Activated CD8-positive, alpha-beta T cell treated with anti-CD3 and anti-CD28 coated beads for 36 hours (primary cell): ENCODE measurements at regions not wholly inside any gene's neighbourhood (a gene's known extent, or its start where the extent isn't known, plus 50 kb on each side); places are given as distances from the start of the nearest gene placed in this dataset.

ENCODE experiments used
- ATAC-seq: fragments of 200-7000 bp; cut with Tn5 transposase; one replicate; pipeline ENCODE4 v1.10.0; 2021; ENCODE audit warnings: mild to moderate bottlenecking, moderate library complexity
- CTCF ChIA-PET: fragments of 350-600 bp; sonication (Branson Sonifier 250); formaldehyde crosslinking; loops from one replicate; lab custom pipeline; 2021; ENCODE audit warnings: antibody characterized with exemption; lab: Charles Lee
- POLR2A ChIA-PET: fragments of 350-600 bp; sonication (Branson Sonifier 250); formaldehyde crosslinking; loops from one replicate; lab custom pipeline; 2021; ENCODE audit warnings: antibody characterized with exemption; lab: Charles Lee
- DNase-seq: peaks from one replicate; pipeline ENCODE4 v3.0.0-alpha.2; 2020
- H3K27ac Mint-ChIP-seq: one replicate; pipeline ENCODE4 v1.8.0; 2021; ENCODE audit warnings: mild to moderate bottlenecking, mixed read lengths
- H3K27me3 Mint-ChIP-seq: one replicate; pipeline ENCODE4 v1.8.0; 2021; ENCODE audit warnings: mixed read lengths
- H3K36me3 Mint-ChIP-seq: one replicate; pipeline ENCODE4 v1.8.0; 2021; ENCODE audit warnings: low read depth, mixed read lengths
- H3K4me1 Mint-ChIP-seq: one replicate; pipeline ENCODE4 v1.8.0; 2021; ENCODE audit warnings: low read depth, mixed read lengths
- H3K4me3 Mint-ChIP-seq: one replicate; pipeline ENCODE4 v1.8.0; 2021; ENCODE audit warnings: mild to moderate bottlenecking, moderate library complexity, mixed read lengths
- H3K9me3 Mint-ChIP-seq: one replicate; pipeline ENCODE4 v1.8.0; 2021; ENCODE audit warnings: mixed read lengths
- CTCF ChIP-seq: fragments of 200-600 bp; IDR thresholded peaks from one replicate; pipeline ENCODE4 v1.8.0; 2022; ENCODE audit warnings: antibody characterized with exemption, mild to moderate bottlenecking
- intact Hi-C: fragments of 100-400 bp; cut with micrococcal nuclease; formaldehyde crosslinking; loops from one replicate; pipeline ENCODE4 v1.10.0; 2022

GRCh38 chr17:15086776-15087295 lies 178.3 kb downstream of the PMP22 start:
- Mint-ChIP-seq H3K9me3 (no peaks in the 10 kb centered on the region), H3K4me3 (no peak overlapping the region), H3K4me1 (no peaks in the 10 kb centered on the region), H3K27me3 (peaks cover 8% of the 10 kb centered on the region), H3K27ac (no peak overlapping the region), H3K36me3 (no peaks in the 10 kb centered on the region)
- no peak for DNase-seq
- ChIA-PET POLR2A (no interaction called here), CTCF (interaction anchor here (1.3 kb wide), 1 partner anchor 10 kb away, joined by 3 read pairs; no protein-coding TSS in a partner anchor)
- TF ChIP-seq CTCF = no peak
- intact Hi-C loops = no loop called here
- ATAC-seq = no peak

- Mint-ChIP-seq H3K4me1 (no peaks in the 10 kb centered on the region), H3K36me3 (no peaks in the 10 kb centered on the region), H3K27me3 (peaks cover 8% of the 10 kb centered on the region), H3K27ac (no peak overlapping the region), H3K4me3 (no peak overlapping the region), H3K9me3 (no peaks in the 10 kb centered on the region)
- no peak for TF ChIP-seq CTCF
- ATAC-seq = no peak
- intact Hi-C loops = no loop called here
- ChIA-PET CTCF (interaction anchor here (1.3 kb wide), 1 partner anchor 9 kb away, joined by 3 read pairs; no protein-coding TSS in a partner anchor), POLR2A (no interaction called here)
- DNase-seq = no peak
These were observed 179.0 kb downstream of the PMP22 start for GRCh38 chr17:15085890-15086677.

- no peak for TF ChIP-seq CTCF
- H3K27ac Mint-ChIP-seq = no peak overlapping the region
- H3K9me3 Mint-ChIP-seq = no peaks in the 10 kb centered on the region
- no peaks in the 10 kb centered on the region for H3K4me1 Mint-ChIP-seq
- H3K36me3 Mint-ChIP-seq = no peaks in the 10 kb centered on the region
- ATAC-seq = no peak
- DNase-seq = no peak
- intact Hi-C loops = no loop called here
- ChIA-PET CTCF (no interaction called here), POLR2A (no interaction called here)
- peaks cover 6% of the 10 kb centered on the region for H3K27me3 Mint-ChIP-seq
- H3K4me3 Mint-ChIP-seq = no peak overlapping the region
These were observed 181.9 kb downstream of the PMP22 start for GRCh38 chr17:15083225-15083624.

GRCh38 chr17:15081008-15081407 lies 184.1 kb downstream of the PMP22 start:
- no peak for ATAC-seq
- POLR2A ChIA-PET = no interaction called here
- intact Hi-C loops = no loop called here
- H3K36me3 Mint-ChIP-seq = no peaks in the 10 kb centered on the region
- H3K27ac Mint-ChIP-seq = no peak overlapping the region
- DNase-seq = no peak
- H3K9me3 Mint-ChIP-seq = no peaks in the 10 kb centered on the region
- no peak for TF ChIP-seq CTCF
- peaks cover 7% of the 10 kb centered on the region for H3K27me3 Mint-ChIP-seq
- H3K4me1 Mint-ChIP-seq = no peaks in the 10 kb centered on the region
- no peak overlapping the region for H3K4me3 Mint-ChIP-seq
- CTCF ChIA-PET = no interaction called here

- no peaks in the 10 kb centered on the region for H3K36me3 Mint-ChIP-seq
- ChIA-PET CTCF (no interaction called here), POLR2A (no interaction called here)
These were observed 186.6 kb downstream of the PMP22 start for GRCh38 chr17:15078570-15078969.

More at GRCh38 chr17:15078570-15078969, 186.6 kb downstream of the PMP22 start:
- no peak for TF ChIP-seq CTCF
- intact Hi-C loops = no loop called here
- Mint-ChIP-seq H3K4me1 (no peaks in the 10 kb centered on the region), H3K27ac (no peak overlapping the region), H3K9me3 (no peaks in the 10 kb centered on the region), H3K4me3 (no peak overlapping the region), H3K27me3 (peaks cover 4% of the 10 kb centered on the region)
- ATAC-seq (no peak), DNase-seq (no peak)
